Loucy (cell line): ENCODE measurements at regions not wholly inside any gene's neighbourhood (a gene's known extent, or its start where the extent isn't known, plus 50 kb on each side); places are given as distances from the start of the nearest gene placed in this dataset.
"Not testable (repeated sequence)": the region's sequence is repeated elsewhere in the genome, so short reads cannot be mapped to it uniquely, and the experiment has no call there.

Source experiments
- EZH2phosphoT487 ChIP-seq: fragments of 200-600 bp; IDR thresholded peaks from 2 replicates; pipeline ENCODE4 v1.6.1; 2018; ENCODE audit warnings: antibody characterized with exemption, mild to moderate bottlenecking, moderate library complexity, borderline replicate concordance
- TF ChIP-seq, protein P1 (sequence below): fragments of 200-600 bp; sonication (generic); conservative IDR thresholded peaks from 2 replicates; pipeline ENCODE4 v1.5.1; 2014; ENCODE audit warnings: mild to moderate bottlenecking, antibody characterized with exemption, low read length

DNA sequence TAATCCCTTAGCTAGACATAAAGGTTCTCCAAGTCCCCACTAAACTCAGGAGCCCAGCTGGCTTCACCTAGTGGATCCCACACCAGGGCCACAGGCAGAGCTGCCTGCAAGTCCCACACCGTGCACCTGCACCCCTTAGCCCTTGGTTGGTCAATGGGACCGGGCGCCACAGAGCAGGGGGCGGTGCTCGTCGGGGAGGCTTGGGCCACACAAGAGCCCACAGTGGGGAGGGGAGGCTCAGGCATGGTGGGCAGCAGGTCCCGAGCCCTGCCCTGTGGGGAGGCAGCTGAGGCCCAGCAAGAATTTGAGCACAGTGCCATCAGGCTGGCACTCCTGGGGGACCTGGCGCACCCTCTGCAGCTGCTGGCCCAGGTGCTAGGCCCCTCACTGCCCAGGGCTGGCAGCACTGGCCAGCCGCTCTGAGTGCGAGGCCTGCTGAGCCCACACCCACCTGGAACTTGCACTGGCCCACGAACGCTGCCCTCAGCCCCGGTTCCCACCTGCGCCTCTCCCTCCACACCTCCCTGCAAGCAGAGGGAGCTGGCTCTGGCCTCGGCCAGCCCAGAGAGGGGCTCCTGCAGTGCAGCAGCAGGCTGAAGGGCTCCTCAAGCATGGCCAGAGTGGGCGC, 101.7 kb upstream of the PGR start:
- TF ChIP-seq, protein P1, sequence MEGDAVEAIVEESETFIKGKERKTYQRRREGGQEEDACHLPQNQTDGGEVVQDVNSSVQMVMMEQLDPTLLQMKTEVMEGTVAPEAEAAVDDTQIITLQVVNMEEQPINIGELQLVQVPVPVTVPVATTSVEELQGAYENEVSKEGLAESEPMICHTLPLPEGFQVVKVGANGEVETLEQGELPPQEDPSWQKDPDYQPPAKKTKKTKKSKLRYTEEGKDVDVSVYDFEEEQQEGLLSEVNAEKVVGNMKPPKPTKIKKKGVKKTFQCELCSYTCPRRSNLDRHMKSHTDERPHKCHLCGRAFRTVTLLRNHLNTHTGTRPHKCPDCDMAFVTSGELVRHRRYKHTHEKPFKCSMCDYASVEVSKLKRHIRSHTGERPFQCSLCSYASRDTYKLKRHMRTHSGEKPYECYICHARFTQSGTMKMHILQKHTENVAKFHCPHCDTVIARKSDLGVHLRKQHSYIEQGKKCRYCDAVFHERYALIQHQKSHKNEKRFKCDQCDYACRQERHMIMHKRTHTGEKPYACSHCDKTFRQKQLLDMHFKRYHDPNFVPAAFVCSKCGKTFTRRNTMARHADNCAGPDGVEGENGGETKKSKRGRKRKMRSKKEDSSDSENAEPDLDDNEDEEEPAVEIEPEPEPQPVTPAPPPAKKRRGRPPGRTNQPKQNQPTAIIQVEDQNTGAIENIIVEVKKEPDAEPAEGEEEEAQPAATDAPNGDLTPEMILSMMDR = not testable (repeated sequence)
- TF ChIP-seq EZH2phosphoT487 = not testable (repeated sequence)
